HCT116 (cell line): ENCODE measurements at regions not wholly inside any gene's neighbourhood (a gene's known extent, or its start where the extent isn't known, plus 50 kb on each side); places are given as distances from the start of the nearest gene placed in this dataset.

ENCODE experiments used
- ATAC-seq: fragments of 200-7000 bp; cut with Tn5 transposase; 2 replicates; pipeline ENCODE4 v1.9.1; 2020; ENCODE audit warnings: mild to moderate bottlenecking, moderate library complexity
- BruUV-seq: library from RNA; stranded (reverse); fragments of 400-500 nt; replicated peaks from 2 replicates; lab custom pipeline; 2021; lab: Mats Ljungman, UMichigan
- CTCF ChIA-PET: fragments of 300-600 bp; sonication (Branson Sonifier 250); formaldehyde crosslinking; loops from one replicate; lab custom pipeline; 2021; ENCODE audit warnings: antibody characterized with exemption; lab: Charles Lee
- POLR2A ChIA-PET: fragments of 300-600, 350-600 bp; sonication (Branson Sonifier 250); formaldehyde crosslinking; loops from one replicate; lab custom pipeline; 2021; ENCODE audit warnings: antibody characterized with exemption; lab: Charles Lee
- RAD21 ChIA-PET, 2 experiments: fragments of 300-600 bp; sonication (Branson Sonifier 250); formaldehyde crosslinking; loops; one replicate each; lab custom pipeline; 2023; ENCODE audit warnings: low total read pairs in 2 of 2; ENCODE audit not compliant: uncharacterized antibody in 2 of 2, unreplicated experiment in 2 of 2, low non-redundant PET in 1 of 2; lab: Charles Lee
- DNase-seq: peaks from one replicate; pipeline ENCODE4 v3.0.0-alpha.2; 2010; ENCODE audit warnings: low read depth, low spot score
- H2AFZ ChIP-seq: fragments of 200-600 bp; shearing (Covaris generic), sonication (generic); 2 replicates; pipeline ENCODE4 v1.6.1; 2017; ENCODE audit warnings: low read depth, mixed run types, mixed read lengths, antibody characterized with exemption, low read length; ENCODE audit not compliant: poor library complexity, severe bottlenecking
- H3K27ac ChIP-seq: 2 replicates; pipeline ENCODE4 v1.5.1; 2012; ENCODE audit warnings: low read depth, low read length
- H3K27me3 ChIP-seq: fragments of 200-600 bp; sonication (generic); 2 replicates; pipeline ENCODE4 v1.6.1; 2016; ENCODE audit warnings: mixed run types, low read length, mixed read lengths; ENCODE audit not compliant: insufficient read depth
- H3K36me3 ChIP-seq, 2 experiments: fragments of 200-500 bp in 1 of 2; fragments of 200-600 bp in 1 of 2; sonication (Bioruptor generic) in 1 of 2; sonication (generic) in 1 of 2; 2 replicates each; pipeline versions ENCODE4 v1.5.1 to v1.6.1; 2014 to 2016; ENCODE audit warnings: low read length in 2 of 2, inconsistent platforms in 1 of 2, mixed read lengths in 1 of 2, mixed run types in 1 of 2; ENCODE audit not compliant: insufficient read depth in 2 of 2, control insufficient read depth in 1 of 2
- H3K4me1 ChIP-seq, 2 experiments: fragments of 200-600 bp in 1 of 2; sonication (generic) in 1 of 2; 2 replicates each; pipeline versions ENCODE4 v1.5.1 to v1.6.1; 2012 to 2017; ENCODE audit warnings: low read length in 2 of 2, inconsistent platforms in 1 of 2, mild to moderate bottlenecking in 1 of 2, mixed read lengths in 1 of 2, mixed run types in 1 of 2, moderate library complexity in 1 of 2; ENCODE audit not compliant: insufficient read depth in 2 of 2, control insufficient read depth in 1 of 2
- H3K4me2 ChIP-seq: fragments of 200-600 bp; sonication (generic); 2 replicates; pipeline ENCODE4 v1.6.1; 2017; ENCODE audit warnings: mixed run types, low read length, mixed read lengths
- H3K4me3 ChIP-seq, 2 experiments: fragments of 200-600 bp in 1 of 2; sonication (generic) in 1 of 2; replicated peaks in 1 of 2; 2 replicates each; pipeline ENCODE4 v1.5.1; 2011 to 2016; ENCODE audit warnings: low read length in 2 of 2, control low read depth in 1 of 2, low read depth in 1 of 2, mild to moderate bottlenecking in 1 of 2, mixed read lengths in 1 of 2, mixed run types in 1 of 2
- H3K79me2 ChIP-seq: fragments of 200-600 bp; sonication (generic); 2 replicates; pipeline ENCODE4 v1.6.1; 2017; ENCODE audit warnings: mild to moderate bottlenecking, mixed run types, low read length, moderate library complexity, mixed read lengths; ENCODE audit not compliant: insufficient read depth
- H3K9ac ChIP-seq: fragments of 200-600 bp; sonication (generic); 2 replicates; pipeline ENCODE4 v1.6.1; 2016; ENCODE audit warnings: low read length, mixed read lengths
- H3K9me2 ChIP-seq: fragments of 200-600 bp; sonication (generic), shearing (Covaris generic); 2 replicates; pipeline ENCODE4 v1.6.1; 2017; ENCODE audit warnings: mixed run types, mild to moderate bottlenecking, moderate library complexity; ENCODE audit not compliant: insufficient read depth
- H3K9me3 ChIP-seq, 2 experiments: fragments of 200-500 bp in 1 of 2; fragments of 200-600 bp in 1 of 2; sonication (Bioruptor generic) in 1 of 2; sonication (generic) in 1 of 2; 2 replicates each; pipeline ENCODE4 v1.6.1; 2014 to 2017; ENCODE audit warnings: low read length in 2 of 2, mixed read lengths in 2 of 2, inconsistent platforms in 1 of 2, low read depth in 1 of 2, mild to moderate bottlenecking in 1 of 2, mixed run types in 1 of 2, moderate library complexity in 1 of 2; ENCODE audit not compliant: control insufficient read depth in 1 of 2, insufficient read depth in 1 of 2
- H4K20me1 ChIP-seq: fragments of 200-600 bp; sonication (generic), shearing (Covaris generic); 2 replicates; pipeline ENCODE4 v1.6.1; 2017; ENCODE audit warnings: mixed run types, mild to moderate bottlenecking, moderate library complexity; ENCODE audit not compliant: insufficient read depth
- CBX3 ChIP-seq: IDR thresholded peaks from 2 replicates; pipeline ENCODE4 v1.6.1; 2012; ENCODE audit warnings: low read depth
- CEBPB ChIP-seq: IDR thresholded peaks from 2 replicates; pipeline ENCODE4 v1.6.1; 2012; ENCODE audit warnings: low read depth
- EZH2 ChIP-seq: fragments of 200-600 bp; sonication (generic); IDR thresholded peaks from 2 replicates; pipeline ENCODE4 v1.6.1; 2017; ENCODE audit warnings: antibody characterized with exemption, mixed run types
- FOSL1 ChIP-seq: IDR thresholded peaks from 2 replicates; pipeline ENCODE4 v1.6.1; 2012; ENCODE audit warnings: low read depth
- JUND ChIP-seq: IDR thresholded peaks from 2 replicates; pipeline ENCODE4 v1.6.1; 2012
- RAD21 ChIP-seq: IDR thresholded peaks from 2 replicates; pipeline ENCODE4 v1.6.1; 2012; ENCODE audit warnings: low read depth, mild to moderate bottlenecking
- SP1 ChIP-seq: IDR thresholded peaks from 2 replicates; pipeline ENCODE4 v1.6.1; 2012; ENCODE audit warnings: low read depth
- SRF ChIP-seq: IDR thresholded peaks from 2 replicates; pipeline ENCODE4 v1.6.1; 2012; ENCODE audit warnings: low read depth
- ZFX ChIP-seq: fragments of 450-650 bp; IDR thresholded peaks from 2 replicates; pipeline ENCODE4 v1.6.1; 2017
- ZNF274 ChIP-seq: fragments of 200-500 bp; sonication (Bioruptor generic); IDR thresholded peaks from 2 replicates; pipeline ENCODE4 v1.6.1; 2014; ENCODE audit warnings: mild to moderate bottlenecking, low read depth, low read length, inconsistent platforms
- intact Hi-C: fragments of 100-400 bp; cut with micrococcal nuclease; formaldehyde crosslinking; loops from 2 replicates; pipeline ENCODE4 v1.10.0; 2022
- TF ChIP-seq, protein P1 (sequence below): IDR thresholded peaks from 2 replicates; pipeline ENCODE4 v1.6.1; 2011; ENCODE audit warnings: mild to moderate bottlenecking, low read length, moderate library complexity; ENCODE audit not compliant: insufficient replicate concordance; ENCODE audit errors: extremely low read depth
- TF ChIP-seq, protein P2 (sequence below): IDR thresholded peaks from 2 replicates; pipeline ENCODE4 v1.6.1; 2012; ENCODE audit warnings: low read depth
- TF ChIP-seq, protein P3 (sequence below), 3 experiments: fragments of 200-600 bp in 1 of 3; sonication (generic) in 1 of 3; IDR thresholded peaks in 2 of 3; conservative IDR thresholded peaks in 1 of 3; 2 replicates each; pipeline ENCODE4 v1.5.1; 2012 to 2017; ENCODE audit warnings: low read depth in 2 of 3, low read length in 2 of 3, antibody characterized with exemption in 1 of 3, borderline replicate concordance in 1 of 3, control low read depth in 1 of 3, mild to moderate bottlenecking in 1 of 3, mixed read lengths in 1 of 3, mixed run types in 1 of 3, moderate library complexity in 1 of 3; ENCODE audit not compliant: insufficient read depth in 1 of 3

- Histone ChIP-seq H3K4me2 (no peak overlapping the region), H2AFZ (no peak overlapping the region), H3K9me3 (peaks cover 13 to 19% of the 10 kb centered on the region in 2 experiments; a peak in 2 of 4 replicates), H4K20me1 (no peaks in the 10 kb centered on the region), H3K27ac (no peak overlapping the region), H3K9ac (no peak overlapping the region), H3K4me1 (no peaks in the 10 kb centered on the region), H3K36me3 (no peaks in the 10 kb centered on the region), H3K9me2 (no peaks in the 10 kb centered on the region), H3K4me3 (no peak overlapping the region), H3K79me2 (no peaks in the 10 kb centered on the region), H3K27me3 (no peaks in the 10 kb centered on the region)
- no TSS peak for BruUV-seq
- ChIA-PET POLR2A (no interaction called here), RAD21 (no interaction called here), CTCF (no interaction called here)
- TF ChIP-seq CBX3 = no peak
- TF ChIP-seq, protein P1, sequence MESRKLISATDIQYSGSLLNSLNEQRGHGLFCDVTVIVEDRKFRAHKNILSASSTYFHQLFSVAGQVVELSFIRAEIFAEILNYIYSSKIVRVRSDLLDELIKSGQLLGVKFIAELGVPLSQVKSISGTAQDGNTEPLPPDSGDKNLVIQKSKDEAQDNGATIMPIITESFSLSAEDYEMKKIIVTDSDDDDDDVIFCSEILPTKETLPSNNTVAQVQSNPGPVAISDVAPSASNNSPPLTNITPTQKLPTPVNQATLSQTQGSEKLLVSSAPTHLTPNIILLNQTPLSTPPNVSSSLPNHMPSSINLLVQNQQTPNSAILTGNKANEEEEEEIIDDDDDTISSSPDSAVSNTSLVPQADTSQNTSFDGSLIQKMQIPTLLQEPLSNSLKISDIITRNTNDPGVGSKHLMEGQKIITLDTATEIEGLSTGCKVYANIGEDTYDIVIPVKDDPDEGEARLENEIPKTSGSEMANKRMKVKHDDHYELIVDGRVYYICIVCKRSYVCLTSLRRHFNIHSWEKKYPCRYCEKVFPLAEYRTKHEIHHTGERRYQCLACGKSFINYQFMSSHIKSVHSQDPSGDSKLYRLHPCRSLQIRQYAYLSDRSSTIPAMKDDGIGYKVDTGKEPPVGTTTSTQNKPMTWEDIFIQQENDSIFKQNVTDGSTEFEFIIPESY = no peak
- TF ChIP-seq, protein P2, sequence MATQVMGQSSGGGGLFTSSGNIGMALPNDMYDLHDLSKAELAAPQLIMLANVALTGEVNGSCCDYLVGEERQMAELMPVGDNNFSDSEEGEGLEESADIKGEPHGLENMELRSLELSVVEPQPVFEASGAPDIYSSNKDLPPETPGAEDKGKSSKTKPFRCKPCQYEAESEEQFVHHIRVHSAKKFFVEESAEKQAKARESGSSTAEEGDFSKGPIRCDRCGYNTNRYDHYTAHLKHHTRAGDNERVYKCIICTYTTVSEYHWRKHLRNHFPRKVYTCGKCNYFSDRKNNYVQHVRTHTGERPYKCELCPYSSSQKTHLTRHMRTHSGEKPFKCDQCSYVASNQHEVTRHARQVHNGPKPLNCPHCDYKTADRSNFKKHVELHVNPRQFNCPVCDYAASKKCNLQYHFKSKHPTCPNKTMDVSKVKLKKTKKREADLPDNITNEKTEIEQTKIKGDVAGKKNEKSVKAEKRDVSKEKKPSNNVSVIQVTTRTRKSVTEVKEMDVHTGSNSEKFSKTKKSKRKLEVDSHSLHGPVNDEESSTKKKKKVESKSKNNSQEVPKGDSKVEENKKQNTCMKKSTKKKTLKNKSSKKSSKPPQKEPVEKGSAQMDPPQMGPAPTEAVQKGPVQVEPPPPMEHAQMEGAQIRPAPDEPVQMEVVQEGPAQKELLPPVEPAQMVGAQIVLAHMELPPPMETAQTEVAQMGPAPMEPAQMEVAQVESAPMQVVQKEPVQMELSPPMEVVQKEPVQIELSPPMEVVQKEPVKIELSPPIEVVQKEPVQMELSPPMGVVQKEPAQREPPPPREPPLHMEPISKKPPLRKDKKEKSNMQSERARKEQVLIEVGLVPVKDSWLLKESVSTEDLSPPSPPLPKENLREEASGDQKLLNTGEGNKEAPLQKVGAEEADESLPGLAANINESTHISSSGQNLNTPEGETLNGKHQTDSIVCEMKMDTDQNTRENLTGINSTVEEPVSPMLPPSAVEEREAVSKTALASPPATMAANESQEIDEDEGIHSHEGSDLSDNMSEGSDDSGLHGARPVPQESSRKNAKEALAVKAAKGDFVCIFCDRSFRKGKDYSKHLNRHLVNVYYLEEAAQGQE = no peak
- TF ChIP-seq SP1 = no peak
- no peak for TF ChIP-seq SRF
- TF ChIP-seq, protein P3, sequence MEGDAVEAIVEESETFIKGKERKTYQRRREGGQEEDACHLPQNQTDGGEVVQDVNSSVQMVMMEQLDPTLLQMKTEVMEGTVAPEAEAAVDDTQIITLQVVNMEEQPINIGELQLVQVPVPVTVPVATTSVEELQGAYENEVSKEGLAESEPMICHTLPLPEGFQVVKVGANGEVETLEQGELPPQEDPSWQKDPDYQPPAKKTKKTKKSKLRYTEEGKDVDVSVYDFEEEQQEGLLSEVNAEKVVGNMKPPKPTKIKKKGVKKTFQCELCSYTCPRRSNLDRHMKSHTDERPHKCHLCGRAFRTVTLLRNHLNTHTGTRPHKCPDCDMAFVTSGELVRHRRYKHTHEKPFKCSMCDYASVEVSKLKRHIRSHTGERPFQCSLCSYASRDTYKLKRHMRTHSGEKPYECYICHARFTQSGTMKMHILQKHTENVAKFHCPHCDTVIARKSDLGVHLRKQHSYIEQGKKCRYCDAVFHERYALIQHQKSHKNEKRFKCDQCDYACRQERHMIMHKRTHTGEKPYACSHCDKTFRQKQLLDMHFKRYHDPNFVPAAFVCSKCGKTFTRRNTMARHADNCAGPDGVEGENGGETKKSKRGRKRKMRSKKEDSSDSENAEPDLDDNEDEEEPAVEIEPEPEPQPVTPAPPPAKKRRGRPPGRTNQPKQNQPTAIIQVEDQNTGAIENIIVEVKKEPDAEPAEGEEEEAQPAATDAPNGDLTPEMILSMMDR (IDR thresholded peaks at IDR 0.05 in 2 of 3, conservative IDR thresholded peaks at IDR 0.05 in 1 of 3; ENCODE audit: borderline replicate concordance in 1 of 3, insufficient read depth in 1 of 3, low read depth in 2 of 3, low read length in 2 of 3) = no peak
- TF ChIP-seq ZNF274 = no peak
- TF ChIP-seq CEBPB = no peak
- no peak for TF ChIP-seq FOSL1
- TF ChIP-seq RAD21 = no peak
- TF ChIP-seq ZFX = no peak
- no peak for TF ChIP-seq JUND
- TF ChIP-seq EZH2 = no peak
- DNase-seq = no peak
- no peak for ATAC-seq
- intact Hi-C loops = no loop called here
Measured at GRCh38 chr6:68082086-68082485, 553.0 kb upstream of the ADGRB3 start.
